Glutamatergic neuron (in vitro differentiated cells): ENCODE measurements at regions not wholly inside any gene's neighbourhood (a gene's known extent, or its start where the extent isn't known, plus 50 kb on each side); places are given as distances from the start of the nearest gene placed in this dataset.

Experiments
- DNase-seq: peaks from one replicate; pipeline ENCODE4 v3.0.0; 2022
- H3K27ac Mint-ChIP-seq: one replicate; pipeline ENCODE4 v1.8.0; 2020; ENCODE audit warnings: mild to moderate bottlenecking, mixed read lengths, inconsistent platforms; ENCODE audit not compliant: unreplicated experiment
- H3K27me3 Mint-ChIP-seq: one replicate; pipeline ENCODE4 v1.8.0; 2020; ENCODE audit warnings: mild to moderate bottlenecking, moderate library complexity, mixed read lengths, inconsistent platforms; ENCODE audit not compliant: unreplicated experiment
- H3K36me3 Mint-ChIP-seq: one replicate; pipeline ENCODE4 v1.8.0; 2020; ENCODE audit warnings: mild to moderate bottlenecking, mixed read lengths, inconsistent platforms; ENCODE audit not compliant: unreplicated experiment
- H3K4me1 Mint-ChIP-seq: one replicate; pipeline ENCODE4 v1.8.0; 2020; ENCODE audit warnings: mild to moderate bottlenecking, low read depth, mixed read lengths, inconsistent platforms; ENCODE audit not compliant: unreplicated experiment
- H3K4me3 Mint-ChIP-seq: one replicate; pipeline ENCODE4 v1.8.0; 2020; ENCODE audit warnings: mild to moderate bottlenecking, mixed read lengths, inconsistent platforms; ENCODE audit not compliant: unreplicated experiment
- H3K9me3 Mint-ChIP-seq: one replicate; pipeline ENCODE4 v1.8.0; 2020; ENCODE audit warnings: mild to moderate bottlenecking, moderate library complexity, mixed read lengths, inconsistent platforms; ENCODE audit not compliant: unreplicated experiment
- CTCF ChIP-seq: fragments of 200-600 bp; sonication (generic); IDR thresholded peaks from one replicate; pipeline ENCODE4 v1.5.0; 2021; ENCODE audit not compliant: partially characterized antibody, unreplicated experiment

GRCh38 chr6:113082745-113083144 lies 735.6 kb downstream of the RFPL4B start:
- no peak overlapping the region for H3K4me3 Mint-ChIP-seq
- H3K27ac Mint-ChIP-seq: no peak overlapping the region
- H3K27me3 Mint-ChIP-seq: peaks cover 4% of the 10 kb centered on the region
- H3K4me1 Mint-ChIP-seq: no peaks in the 10 kb centered on the region
- H3K9me3 Mint-ChIP-seq: no peaks in the 10 kb centered on the region
- no peak for DNase-seq
- no peak for TF ChIP-seq CTCF
- H3K36me3 Mint-ChIP-seq: no peaks in the 10 kb centered on the region

GRCh38 chr6:113083947-113084346 lies 736.8 kb downstream of the RFPL4B start:
- no peaks in the 10 kb centered on the region for H3K4me1 Mint-ChIP-seq
- DNase-seq: no peak
- H3K36me3 Mint-ChIP-seq: no peaks in the 10 kb centered on the region
- no peaks in the 10 kb centered on the region for H3K9me3 Mint-ChIP-seq
- peaks cover 4% of the 10 kb centered on the region for H3K27me3 Mint-ChIP-seq
- no peak overlapping the region for H3K4me3 Mint-ChIP-seq
- no peak for TF ChIP-seq CTCF
- no peak overlapping the region for H3K27ac Mint-ChIP-seq

- H3K27ac Mint-ChIP-seq: no peak overlapping the region
- TF ChIP-seq CTCF: no peak
- peaks cover 4% of the 10 kb centered on the region for H3K27me3 Mint-ChIP-seq
- DNase-seq: no peak
- H3K4me1 Mint-ChIP-seq: no peaks in the 10 kb centered on the region
- H3K36me3 Mint-ChIP-seq: no peaks in the 10 kb centered on the region
- no peak overlapping the region for H3K4me3 Mint-ChIP-seq
- no peaks in the 10 kb centered on the region for H3K9me3 Mint-ChIP-seq
These were observed 741.9 kb downstream of the RFPL4B start for GRCh38 chr6:113089056-113089455.

- DNase-seq: no peak
- no peak overlapping the region for H3K4me3 Mint-ChIP-seq
- no peak for TF ChIP-seq CTCF
- no peaks in the 10 kb centered on the region for H3K36me3 Mint-ChIP-seq
- no peaks in the 10 kb centered on the region for H3K9me3 Mint-ChIP-seq
- no peaks in the 10 kb centered on the region for H3K27me3 Mint-ChIP-seq
- no peak overlapping the region for H3K27ac Mint-ChIP-seq
- H3K4me1 Mint-ChIP-seq: no peaks in the 10 kb centered on the region
These were observed 745.7 kb downstream of the RFPL4B start for GRCh38 chr6:113092795-113093194.

- Mint-ChIP-seq H3K9me3 (no peaks in the 10 kb centered on the region), H3K4me1 (no peaks in the 10 kb centered on the region), H3K27ac (no peak overlapping the region), H3K36me3 (no peaks in the 10 kb centered on the region), H3K4me3 (no peak overlapping the region), H3K27me3 (no peaks in the 10 kb centered on the region)
- no peak for DNase-seq
- TF ChIP-seq CTCF: no peak
These were observed 747.6 kb downstream of the RFPL4B start for GRCh38 chr6:113094779-113095178.
